Lung microvascular endothelial cell (primary cell): ENCODE measurements at regions not wholly inside any gene's neighbourhood (a gene's known extent, or its start where the extent isn't known, plus 50 kb on each side); places are given as distances from the start of the nearest gene placed in this dataset.
"Not testable (repeated sequence)": the region's sequence is repeated elsewhere in the genome, so short reads cannot be mapped to it uniquely, and the experiment has no call there.

ENCODE experiments used
- DNase-seq, 2 donors: peaks; one replicate each; pipeline versions ENCODE4 v3.0.0 to v3.0.0-alpha.2; 2010; ENCODE audit warnings: low read depth in 2 of 2

- DNase-seq: no peak
These were observed 69.6 kb upstream of the SFSWAP start for GRCh38 chr12:131641315-131641714.

DNA sequence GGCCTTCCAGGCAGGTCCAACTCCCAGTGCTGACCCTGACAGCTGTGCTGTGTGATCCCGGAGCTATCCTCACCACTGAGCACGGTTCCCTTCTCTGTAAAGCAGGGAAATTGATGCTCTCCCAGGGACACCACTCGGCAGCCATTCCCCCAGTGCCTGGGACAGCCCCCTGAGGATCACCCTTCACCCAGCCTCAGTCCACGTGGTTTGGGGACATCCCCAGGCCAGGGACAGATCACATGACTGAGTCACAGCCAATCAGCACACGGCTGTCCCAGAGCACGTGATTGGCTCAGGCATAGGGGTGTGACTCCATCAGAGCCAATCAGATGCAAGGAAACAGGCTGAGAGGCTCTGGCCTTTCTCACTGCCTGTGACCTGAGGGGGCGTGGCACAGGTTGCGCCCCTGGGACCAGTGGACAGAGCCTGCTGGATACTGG is 68.8 kb upstream of the SFSWAP start:
- no peak for DNase-seq

- no peak for DNase-seq
These were observed 68.1 kb upstream of the SFSWAP start for GRCh38 chr12:131642771-131643170.

- no peak for DNase-seq
These were observed 67.0 kb upstream of the SFSWAP start for GRCh38 chr12:131643631-131644452.

- no peak for DNase-seq
These were observed 66.4 kb upstream of the SFSWAP start for GRCh38 chr12:131644481-131644880.

DNA sequence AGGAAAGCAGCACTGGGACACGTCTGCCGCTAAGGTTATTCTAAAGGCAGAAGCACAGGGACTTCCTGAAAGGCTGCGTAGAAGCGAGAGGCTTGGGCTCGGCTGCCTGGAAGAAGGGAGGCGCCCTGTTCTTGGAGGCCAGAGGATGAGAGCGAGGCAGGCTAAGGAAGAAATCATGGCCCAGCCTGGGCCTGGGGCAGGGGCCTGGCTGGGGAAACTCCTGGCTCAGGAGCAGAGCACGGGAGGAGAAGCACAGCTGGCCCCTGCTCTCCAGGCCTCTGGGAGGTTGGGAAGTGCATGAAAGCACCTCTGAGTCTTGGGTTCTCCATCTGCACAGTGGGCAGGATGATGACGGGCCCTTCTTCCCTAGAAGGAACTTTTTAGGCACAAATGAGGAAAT is 66.0 kb upstream of the SFSWAP start:
- DNase-seq: not testable (repeated sequence)

DNA sequence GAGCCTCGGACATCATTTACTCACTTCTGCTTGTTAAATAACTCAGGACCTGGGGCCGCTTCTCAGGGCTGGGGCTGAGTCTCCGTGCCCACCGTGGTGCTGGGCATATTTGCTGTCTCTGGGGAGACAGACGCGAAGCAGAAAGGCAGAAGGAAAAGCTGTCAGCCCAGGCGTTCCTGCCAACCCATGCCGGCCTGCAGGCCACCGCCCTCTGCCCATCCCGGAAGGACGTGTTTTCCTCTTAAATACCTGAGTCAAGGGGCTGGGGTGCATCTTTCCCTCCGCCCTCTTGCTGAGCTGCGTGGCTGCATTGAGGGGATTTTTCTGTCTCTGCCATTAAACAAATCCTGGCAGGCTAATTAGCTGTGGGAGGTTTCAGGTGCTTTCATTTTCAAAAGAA is 65.3 kb upstream of the SFSWAP start:
- not testable (repeated sequence) for DNase-seq

GRCh38 chr12:131646444-131646843 is 64.4 kb upstream of the SFSWAP start:
- DNase-seq: not testable (repeated sequence)

GRCh38 chr12:131647667-131648066 is 63.2 kb upstream of the SFSWAP start:
- no peak for DNase-seq

DNA sequence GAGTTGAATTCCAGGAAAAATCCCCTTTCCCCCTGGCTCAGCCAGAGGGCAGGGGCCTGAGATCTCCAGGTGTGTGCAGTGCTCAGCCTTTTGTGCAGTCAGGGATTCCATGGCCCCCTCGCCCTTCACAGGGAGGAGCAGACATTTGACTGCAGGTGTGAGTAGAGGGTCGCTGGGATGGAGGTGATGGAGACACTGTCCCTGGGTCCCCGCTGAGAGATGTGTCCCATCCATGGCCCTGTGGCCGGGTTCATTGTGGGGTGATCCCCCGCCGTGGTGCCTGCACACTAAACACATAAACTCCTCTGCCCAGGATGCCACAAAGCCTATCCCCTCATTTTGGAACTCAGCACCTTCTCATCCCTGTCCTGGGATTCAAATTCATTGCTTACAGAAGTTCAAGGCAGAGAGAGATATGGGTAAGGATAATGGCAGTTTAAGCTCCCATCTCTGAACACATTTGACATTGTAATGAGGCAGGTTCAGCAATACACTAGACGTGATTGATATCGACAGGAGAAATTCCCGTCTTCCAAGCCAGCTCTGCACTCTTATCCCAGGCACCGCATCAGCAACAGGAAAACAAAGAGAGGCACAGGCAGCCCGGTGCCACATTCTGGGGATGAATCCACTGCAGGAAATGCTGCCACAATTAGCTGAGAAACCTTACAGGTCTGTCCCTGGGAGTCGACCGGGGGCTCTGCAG is 55.3 kb upstream of the SFSWAP start:
- not testable (repeated sequence) for DNase-seq

DNA sequence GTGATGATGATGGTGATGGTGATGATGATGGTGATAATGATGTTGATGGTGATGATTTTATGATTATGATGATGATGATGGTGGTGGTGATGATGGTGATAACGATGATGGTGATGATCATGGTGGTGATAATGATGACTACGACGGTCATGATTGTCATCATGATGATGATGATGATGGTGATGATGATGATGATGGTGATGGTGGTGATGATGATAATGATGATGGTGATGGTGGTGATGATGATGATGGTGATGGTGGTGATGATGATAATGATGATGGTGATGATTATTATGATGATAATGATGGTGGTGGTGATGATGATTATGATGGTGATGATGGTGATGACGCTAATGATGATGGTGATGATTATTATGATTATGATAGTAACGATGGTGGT is 54.1 kb upstream of the SFSWAP start:
- DNase-seq: not testable (repeated sequence)

- not testable (repeated sequence) for DNase-seq
These were observed 52.3 kb upstream of the SFSWAP start for GRCh38 chr12:131658605-131659004.

GRCh38 chr12:131659484-131659883 is 51.4 kb upstream of the SFSWAP start:
- not testable (repeated sequence) for DNase-seq

GRCh38 chr12:131659976-131660375 is 50.9 kb upstream of the SFSWAP start:
- not testable (repeated sequence) for DNase-seq

DNA sequence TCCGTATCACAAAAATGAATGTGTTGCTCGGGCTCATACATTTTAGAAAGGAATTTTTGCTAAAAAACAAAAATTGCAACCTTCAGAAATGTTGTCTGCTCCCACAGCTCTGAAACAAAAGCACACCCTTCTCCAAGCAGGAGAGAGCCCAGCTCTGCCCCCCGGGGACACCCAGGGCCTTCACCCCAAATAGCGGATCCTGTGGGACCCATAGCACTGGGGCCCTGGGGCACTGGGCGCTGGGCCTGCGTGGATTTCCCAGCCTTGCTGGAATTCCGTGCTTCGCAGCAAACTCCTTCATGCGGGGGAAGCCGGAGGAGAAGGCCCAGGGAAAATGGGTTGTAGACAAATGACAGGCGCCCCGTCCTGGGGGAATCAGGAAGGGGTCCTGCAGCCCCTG is 50.5 kb upstream of the SFSWAP start:
- DNase-seq: not testable (repeated sequence)
